HG03520 (cell line): ENCODE measurements at regions not wholly inside any gene's neighbourhood (a gene's known extent, or its start where the extent isn't known, plus 50 kb on each side); places are given as distances from the start of the nearest gene placed in this dataset.
"Not testable (repeated sequence)": the region's sequence is repeated elsewhere in the genome, so short reads cannot be mapped to it uniquely, and the experiment has no call there.

Source experiments
- ATAC-seq: cut with Tn5 transposase; IDR thresholded peaks from one replicate; pipeline ENCODE4 v1.9.1; 2021; ENCODE audit warnings: mild to moderate bottlenecking, moderate library complexity; ENCODE audit not compliant: unreplicated experiment

DNA sequence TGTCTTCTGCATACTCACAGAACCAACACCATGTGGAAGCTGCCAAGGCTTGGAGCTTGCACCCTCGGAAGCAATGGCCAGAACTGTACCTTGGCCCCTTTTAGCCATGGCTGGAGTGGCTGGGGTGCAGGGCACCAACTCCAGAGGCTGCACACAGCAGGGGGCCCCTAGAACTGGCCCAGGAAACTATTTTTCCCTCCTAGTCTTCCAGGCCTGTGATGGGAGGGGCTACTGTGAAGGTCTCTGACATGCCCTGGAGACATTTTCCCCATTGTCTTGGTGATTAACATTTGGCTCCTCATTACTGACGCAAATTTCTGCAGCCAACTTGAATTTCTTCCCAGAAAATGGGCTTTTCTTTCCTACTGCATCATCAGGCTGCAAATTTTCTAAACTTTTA lies 248.6 kb upstream of the RHOBTB1 start:
- ATAC-seq, result not testable (repeated sequence)

DNA sequence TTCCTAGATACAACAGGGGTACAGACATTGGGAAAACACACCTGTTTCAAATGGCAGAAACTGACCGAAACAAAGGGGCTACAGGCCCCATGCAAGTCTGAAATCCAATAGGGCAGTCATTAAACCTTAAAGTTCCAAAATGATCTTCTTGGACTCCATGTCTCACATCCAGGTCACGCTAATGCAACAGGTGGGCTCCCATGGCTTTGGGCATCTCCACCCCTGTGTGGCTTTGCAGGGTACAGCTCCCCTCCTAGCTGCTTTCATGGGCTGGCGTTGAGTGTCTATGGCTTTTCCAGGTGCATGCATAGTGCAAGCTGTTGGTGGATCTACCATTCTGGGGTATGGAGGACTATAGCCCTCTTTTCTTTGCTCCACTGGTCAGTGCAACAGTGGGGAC lies 248.1 kb upstream of the RHOBTB1 start:
- no peak for ATAC-seq

DNA sequence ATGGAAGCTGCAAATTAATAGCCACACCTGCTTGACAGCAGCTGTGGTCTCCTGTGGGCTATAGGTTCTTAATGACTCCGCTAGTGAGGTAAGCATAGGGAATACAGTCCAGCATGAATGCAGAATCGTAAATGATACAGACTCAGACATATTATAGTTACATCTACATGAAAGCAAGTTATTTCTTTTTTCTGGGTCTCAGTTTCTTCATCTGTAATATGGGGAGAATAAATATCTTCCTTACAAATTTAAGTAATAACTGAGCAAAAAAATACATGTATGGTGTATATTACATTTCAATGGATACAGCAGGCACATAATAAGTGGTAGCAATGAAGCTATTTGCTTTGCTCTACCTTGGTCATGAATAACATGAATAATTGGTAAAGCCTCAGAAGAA lies 245.9 kb upstream of the RHOBTB1 start:
- ATAC-seq, result no peak

DNA sequence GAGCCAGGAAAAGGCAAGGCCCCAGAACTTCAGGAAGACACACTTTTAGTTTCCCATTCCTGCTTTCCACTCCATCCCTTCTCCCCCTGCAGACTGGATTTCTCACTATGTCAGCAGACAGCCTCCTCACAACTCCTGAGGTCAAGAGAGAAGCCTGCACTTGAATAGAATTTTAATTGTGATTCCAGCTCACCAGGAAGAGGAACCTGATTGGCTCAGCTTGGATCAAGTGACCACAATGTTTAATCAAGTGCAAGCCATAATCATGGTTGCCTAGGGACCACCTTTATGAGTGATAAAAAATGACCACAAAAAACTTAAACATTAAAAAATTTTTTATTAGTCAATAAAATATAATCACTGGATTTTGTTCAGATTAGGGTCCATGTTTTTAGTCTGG lies 244.7 kb upstream of the RHOBTB1 start:
- ATAC-seq, result no peak

DNA sequence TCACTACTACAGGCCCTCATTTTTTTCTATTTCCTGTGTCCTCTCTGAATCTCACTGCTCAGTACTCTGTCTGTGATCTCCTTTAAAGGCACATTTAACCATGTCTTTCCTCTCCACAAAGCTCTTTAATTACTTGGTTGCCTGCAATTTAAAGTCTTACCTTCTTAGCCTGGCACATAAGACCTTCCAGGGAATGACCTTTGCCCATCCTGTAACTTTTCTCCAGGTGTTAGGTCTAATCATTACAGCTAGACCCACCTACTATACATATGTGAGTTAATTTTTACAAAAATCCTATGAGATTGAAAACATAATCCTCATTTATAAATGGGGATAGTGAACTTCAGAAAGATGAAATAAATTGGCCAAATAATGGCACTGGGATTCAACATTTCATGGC lies 244.1 kb upstream of the RHOBTB1 start:
- ATAC-seq, result no peak

DNA sequence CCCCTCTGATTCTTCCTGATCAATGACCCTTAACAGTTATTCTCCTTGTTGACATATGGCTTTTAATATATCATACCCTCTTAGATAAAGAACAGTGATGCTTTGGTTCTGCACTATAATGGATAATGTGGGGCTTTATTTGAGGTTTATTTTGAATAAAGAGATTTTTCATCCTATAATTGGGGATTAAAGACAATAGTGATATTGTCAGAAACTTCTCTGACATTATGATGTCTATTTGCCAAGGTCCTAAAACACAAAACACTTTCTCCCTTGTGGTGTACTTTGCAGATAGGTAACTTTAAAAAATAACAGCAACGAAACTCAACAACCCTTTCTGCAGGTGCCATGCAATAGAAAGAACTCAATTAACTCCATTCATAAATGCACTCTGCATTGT lies 243.6 kb upstream of the RHOBTB1 start:
- no peak for ATAC-seq

DNA sequence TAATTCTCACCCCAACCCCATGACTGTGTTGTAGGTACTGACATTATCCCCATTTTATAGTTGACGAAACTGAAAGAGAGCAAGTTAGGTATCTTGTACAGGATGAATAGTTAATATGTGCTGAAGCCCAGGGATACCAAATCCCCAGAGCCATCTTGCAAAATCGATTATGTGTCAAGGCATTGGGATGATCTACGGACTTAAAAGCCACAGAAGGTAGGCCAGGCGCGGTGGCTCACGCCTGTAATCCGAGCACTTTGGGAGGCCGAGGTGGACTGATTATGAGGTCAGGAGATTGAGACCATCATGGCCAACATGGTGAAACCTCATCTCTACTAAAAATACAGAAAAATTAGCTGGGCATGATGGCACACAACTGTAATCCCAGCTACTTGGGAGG lies 242.4 kb upstream of the RHOBTB1 start:
- ATAC-seq, result no peak

DNA sequence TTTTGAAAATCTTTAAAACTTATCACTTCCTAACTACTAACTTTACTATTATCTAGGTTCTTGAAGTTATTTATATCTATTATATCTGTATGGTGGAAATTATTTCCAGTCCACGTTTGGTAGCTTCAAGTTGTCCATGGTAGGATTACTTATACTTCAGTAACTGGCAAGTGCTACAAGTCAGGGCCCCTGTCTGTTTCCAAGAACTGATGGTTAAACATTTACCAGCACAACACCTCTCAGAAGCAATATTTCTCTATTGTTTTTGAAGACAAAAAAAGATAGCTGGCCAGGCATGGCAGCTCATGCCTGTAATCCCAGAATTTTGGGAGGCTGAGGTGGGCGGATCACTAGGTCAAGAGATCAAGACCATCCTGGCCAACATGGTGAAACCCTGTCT lies 240.4 kb upstream of the RHOBTB1 start:
- ATAC-seq, result no peak

DNA sequence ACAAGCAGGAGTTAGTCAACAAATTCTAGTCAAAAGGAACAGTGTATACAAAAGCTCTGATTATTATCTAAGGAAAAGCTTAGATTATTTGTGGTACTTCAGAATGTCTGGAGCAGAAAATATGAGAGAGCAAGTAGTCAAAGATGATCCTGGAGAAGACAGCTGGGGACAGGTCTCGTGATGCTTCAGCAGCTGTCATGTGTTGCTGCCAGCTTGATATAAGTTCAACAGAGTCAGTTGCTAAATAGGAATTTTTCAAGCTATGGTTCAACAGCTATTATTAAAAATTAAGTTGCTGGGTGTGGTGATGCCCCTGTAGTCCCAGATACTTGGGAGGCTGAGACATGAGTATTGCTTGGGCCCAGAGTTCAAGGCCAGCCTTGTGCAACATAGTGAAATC lies 240.0 kb upstream of the RHOBTB1 start:
- no peak for ATAC-seq

DNA sequence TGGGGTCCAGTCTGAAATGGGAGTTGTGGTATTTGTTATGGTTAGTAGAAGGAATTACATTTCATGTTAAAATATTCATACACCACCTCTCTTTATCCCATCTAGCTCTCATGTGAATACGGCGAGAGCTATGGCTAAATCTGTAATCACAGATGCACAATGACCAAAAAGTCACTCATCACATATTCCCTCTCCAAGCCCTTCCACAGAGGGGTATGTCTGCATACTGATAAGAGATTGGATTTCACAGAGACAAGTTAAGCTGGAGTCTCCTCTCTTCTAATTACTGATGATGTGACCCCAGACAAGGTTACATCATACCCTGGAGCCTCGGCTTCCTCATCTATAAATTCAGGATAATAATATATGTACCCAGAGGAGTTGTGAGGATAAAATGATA lies 237.8 kb upstream of the RHOBTB1 start:
- ATAC-seq, result no peak

DNA sequence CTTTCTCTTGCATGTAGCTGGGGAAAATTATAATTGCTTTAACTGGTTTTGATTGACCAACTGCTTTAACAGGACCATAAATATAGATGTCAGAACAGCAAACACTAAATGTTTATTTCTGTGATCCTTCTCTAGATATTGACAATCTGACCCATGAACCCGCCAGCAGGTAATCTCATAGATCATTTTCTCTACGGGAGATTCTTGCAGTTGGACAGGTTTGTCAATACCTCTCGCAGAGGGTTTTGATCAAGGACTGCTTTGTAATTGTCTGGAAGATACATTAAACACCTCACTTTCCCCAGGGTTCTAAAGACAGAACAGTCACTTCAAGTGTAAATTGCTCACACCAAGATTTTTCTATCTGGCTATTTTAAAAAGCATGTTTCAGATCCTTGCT lies 235.8 kb upstream of the RHOBTB1 start:
- no peak for ATAC-seq

DNA sequence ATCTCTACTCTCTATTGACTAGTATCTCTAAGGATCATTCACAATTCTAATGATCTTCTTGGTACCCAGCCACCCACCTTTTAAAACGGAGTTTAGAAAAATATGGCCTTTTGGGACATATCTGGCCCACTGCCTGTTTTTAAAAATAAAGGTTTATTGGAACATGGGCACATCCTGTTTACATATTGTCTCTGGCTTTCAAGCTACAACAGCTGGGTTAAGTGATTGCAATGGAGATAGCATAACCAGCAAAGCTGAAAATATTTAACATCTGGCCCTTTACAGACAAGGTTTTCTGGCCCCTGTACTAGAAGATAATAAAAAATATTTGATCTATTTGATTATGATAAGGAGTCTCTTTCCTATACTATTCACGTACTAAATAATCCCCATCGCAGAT lies 232.4 kb upstream of the RHOBTB1 start:
- no peak for ATAC-seq

DNA sequence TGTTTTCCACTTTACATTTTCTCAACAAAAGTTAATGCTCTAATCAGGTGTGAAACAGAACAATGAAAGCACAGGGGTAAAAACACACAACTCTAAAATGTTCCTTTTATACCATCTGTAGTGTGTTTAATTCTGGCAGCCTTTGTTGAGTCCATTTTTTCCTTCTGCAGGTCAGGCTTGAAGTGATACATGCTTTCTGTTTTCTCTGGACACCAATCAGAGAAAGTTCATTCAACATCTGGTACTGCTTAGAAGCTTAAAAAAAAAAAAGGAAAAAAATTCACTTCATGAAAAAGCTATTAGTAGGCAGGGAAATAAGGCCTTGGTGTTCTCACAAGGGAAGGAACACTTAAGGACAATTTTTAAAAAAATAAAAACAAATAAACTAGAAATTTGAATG lies 231.3 kb upstream of the RHOBTB1 start:
- ATAC-seq, result no peak

DNA sequence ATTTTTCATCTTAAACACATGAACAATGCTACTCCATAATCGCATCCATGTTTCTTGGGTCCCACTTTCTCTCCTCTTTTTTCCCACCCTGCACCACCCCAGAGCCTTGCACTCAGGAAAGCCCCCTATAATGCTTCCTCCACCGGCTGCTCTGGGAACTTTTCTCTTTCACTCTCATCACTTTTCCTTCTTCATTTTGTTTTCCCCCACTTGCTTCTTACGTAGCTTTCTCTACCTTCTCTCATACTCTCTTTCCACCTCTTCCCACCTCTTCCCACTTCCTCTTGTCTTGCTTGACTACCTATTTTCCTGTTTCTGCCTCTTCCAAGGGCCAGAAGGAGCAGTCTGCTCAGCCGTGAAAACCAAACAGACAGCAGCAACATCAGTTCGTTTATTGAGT lies 229.5 kb upstream of the RHOBTB1 start:
- ATAC-seq, result no peak

DNA sequence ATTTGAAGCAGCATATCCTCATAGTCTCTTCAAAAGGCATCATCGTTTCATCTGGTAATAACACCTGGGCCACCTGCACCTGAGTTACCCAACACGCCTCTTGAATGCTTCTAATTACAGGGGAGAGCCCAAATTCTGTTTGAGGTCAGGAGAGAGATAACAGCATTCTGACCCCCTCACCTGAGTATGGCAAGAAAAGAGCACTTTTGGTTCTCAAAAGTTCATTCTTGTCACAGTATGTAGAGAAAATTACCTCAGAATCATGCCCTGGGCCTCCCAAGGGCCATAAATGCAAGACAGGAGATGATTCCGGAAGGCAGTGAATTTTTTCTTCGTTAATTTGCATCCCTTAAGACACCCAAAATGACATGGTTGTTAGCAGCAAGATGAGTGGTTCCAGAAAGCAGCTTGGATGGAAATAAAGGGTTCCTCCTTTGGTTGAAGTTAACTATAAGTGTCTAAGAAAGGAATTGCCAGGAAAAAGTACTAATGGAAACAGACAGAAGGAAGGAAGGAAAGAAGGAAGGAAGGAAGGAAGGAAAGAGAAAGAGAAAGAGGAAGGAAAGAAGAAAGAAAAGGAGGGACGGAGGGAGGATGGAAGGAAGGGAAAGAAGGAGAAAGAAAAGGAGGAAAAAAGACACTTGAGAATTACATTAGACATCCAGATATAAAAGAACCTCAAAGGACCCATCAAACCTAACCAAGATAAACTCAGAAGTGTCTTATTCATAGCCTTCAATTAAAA lies 228.4 kb upstream of the RHOBTB1 start:
- no peak for ATAC-seq

DNA sequence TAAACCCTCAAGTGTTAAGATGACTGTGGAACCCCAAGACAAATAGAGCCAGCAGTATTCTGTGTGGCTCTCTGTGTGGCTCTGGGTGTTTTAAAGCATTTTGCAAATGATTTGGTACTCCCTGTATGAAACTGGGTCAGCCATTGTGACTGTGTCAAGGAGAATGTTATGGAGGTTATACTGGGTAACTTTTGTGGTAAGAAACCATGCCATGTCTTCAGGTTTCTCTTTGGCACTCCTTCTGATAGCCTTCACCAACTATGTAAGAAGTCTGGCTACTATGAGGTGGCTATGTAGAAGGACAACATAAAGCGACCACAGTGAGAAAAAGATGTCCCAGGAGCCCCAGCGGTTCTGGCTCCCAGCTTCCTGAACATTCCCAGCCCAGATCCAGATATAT lies 226.6 kb upstream of the RHOBTB1 start:
- ATAC-seq, result no peak

DNA sequence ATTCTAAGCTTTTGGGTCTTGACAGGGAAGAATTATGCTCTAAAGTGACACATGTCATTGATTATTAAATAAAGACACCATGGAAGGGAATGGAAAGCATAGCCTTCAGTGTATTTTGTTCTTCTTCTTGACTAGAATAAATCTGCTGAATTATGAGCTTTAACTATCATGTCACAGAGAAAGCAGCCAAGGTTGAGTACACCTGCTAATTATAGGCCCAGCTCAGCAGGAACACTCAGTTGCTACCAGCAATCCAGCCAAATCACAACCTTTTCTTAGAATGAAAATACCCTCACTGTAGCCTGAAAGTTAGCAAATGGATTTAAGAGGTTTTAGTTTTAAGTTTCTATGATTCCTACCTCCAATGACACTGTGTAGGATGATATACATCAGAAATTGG lies 225.3 kb upstream of the RHOBTB1 start:
- ATAC-seq, result no peak

DNA sequence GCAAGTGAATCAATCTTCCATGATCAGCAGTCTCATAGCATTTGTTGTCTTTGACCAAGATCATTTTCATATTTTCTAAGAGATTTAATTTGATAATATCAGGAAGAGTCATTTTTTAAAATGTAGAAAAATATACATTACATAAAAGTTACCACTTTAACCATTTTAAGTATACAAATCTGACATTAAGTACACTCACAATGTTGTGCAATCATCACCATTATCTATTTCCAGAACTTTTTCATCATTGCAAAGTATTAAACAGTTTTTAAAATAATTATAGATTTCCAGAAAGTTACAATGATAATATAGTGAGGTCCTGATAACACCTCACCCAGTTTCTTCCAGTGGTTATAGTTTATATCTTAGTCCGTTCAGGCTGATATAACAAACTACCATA lies 222.5 kb upstream of the RHOBTB1 start:
- no peak for ATAC-seq

DNA sequence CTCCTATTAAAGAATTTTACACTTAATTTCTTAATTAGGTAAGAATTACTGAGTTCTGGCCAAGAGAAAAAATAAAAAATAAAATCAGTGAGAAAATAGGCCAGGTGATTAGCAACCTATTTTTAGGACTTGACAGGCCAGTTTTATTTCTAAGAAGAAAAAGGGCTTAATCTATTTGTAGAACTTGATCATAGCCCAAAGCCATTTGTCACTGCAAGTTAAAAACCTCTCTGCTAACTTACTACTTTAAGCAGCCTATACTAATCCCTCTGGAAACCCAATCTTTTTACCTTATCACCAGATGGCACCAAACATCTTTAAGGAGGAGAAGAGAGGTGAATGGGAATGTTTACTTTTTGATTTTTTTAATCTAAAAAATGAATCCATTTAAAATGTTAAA lies 222.1 kb upstream of the RHOBTB1 start:
- no peak for ATAC-seq

DNA sequence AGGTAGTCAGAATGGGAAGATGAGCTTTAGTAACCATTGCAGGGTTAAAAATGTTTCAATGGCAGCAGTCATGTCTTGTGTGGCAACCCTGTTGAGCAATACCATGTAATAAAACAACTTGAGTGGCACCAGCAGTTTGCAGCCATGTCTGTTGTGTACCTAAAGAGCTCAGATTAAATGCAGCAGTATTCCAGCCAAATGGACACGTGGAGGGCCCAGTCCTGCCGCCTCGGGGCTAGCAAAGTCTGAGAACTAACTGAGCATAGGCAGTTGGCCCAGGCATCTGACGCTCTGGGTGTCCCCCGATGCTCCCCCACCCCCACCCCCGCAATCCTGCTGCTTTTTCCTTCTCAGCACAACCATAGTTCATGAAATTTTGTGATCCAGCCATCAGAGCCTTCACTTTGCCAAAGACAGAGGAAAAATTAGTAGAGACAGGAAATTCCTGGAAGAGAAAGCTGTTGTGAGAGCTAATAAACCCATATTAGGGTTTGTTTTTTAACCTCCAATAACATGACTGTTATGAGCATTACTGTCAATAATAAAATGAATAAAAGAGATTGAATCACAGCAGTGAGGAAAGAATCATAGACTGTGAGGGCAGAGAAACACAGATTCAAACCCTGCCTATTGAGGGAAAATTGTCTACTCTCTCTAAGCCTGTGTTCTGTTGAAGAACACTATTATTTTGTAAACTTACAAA lies 220.6 kb upstream of the RHOBTB1 start:
- no peak for ATAC-seq

DNA sequence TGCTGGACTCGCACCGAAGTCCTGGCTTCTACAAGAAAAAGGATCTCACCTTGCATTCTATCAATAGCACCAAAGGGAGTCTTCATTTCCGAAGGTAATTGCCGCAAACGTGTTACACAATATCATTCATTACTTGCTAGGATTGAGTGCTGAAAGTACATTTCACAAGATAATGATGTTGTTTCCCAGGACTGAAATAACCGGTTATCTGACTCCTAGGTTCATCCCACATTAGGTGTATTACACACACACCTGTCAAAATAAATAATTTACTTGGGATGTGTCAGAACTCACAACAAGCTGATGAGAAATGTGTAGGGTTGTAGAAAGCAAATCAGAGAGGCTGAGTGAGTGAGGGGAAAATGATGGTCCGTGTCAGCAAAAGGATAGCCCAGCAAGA lies 219.4 kb upstream of the RHOBTB1 start:
- no peak for ATAC-seq

DNA sequence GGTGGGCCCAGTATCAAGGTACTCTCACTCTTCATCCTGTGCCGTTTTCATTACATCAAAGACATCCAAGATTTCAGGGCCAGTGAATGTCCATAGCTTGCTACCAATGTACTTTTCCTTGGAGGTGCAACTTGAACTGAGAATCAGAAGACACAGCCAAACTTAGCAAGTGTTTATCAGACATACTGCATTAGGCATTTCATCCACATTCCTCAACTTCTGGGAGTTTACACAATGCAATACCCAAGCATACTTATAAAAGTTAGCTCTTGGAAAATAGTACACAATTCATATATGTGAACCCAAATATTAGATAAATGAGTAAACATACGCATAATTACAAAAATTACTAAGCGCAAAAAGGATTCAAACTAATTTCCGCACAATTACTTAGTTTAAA lies 216.3 kb upstream of the RHOBTB1 start:
- no peak for ATAC-seq

DNA sequence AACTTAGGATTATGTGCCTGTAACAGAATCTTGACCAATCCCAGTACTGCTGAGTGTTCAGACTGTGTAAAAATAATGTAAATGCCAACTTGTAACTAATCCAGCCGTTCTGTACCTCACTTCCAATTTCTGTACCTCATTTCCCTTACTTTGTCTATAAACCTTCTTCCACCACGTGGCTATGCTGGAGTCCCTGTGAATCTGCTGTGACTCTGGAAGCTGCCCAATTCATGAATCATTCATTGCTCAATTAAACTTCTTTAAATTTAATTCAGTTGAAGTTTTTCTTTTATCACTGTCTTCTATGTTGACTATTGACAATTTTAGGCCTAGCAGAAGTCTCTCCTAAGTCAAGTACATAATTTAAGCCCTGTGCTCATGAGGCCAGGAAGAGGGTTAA lies 215.3 kb upstream of the RHOBTB1 start:
- ATAC-seq, result no peak
